Tibial nerve (tissue), 4 donors: ENCODE measurements at regions not wholly inside any gene's neighbourhood (a gene's known extent, or its start where the extent isn't known, plus 50 kb on each side); places are given as distances from the start of the nearest gene placed in this dataset.

Experiments
- DNase-seq, 2 donors: peaks; one replicate each; pipeline ENCODE4 v3.0.0-alpha.2; 2019; ENCODE audit warnings: low spot score in 2 of 2
- H3K27ac ChIP-seq, 4 donors: fragments of 200-600 bp; sonication (generic) in 3 of 4; one replicate each; pipeline ENCODE4 v1.5.1; 2017 to 2019; ENCODE audit warnings: mild to moderate bottlenecking in 1 of 4
- H3K27me3 ChIP-seq, 2 donors: fragments of 200-600 bp; sonication (generic) in 1 of 2; one replicate each; pipeline versions ENCODE4 v1.5.1 to v1.6.0; 2017 to 2019
- H3K36me3 ChIP-seq, 3 donors: fragments of 200-600 bp; sonication (generic); one replicate each; pipeline ENCODE4 v1.5.1; 2018 to 2019
- H3K4me1 ChIP-seq, 4 donors: fragments of 200-600 bp; sonication (generic) in 3 of 4; one replicate each; pipeline ENCODE4 v1.5.1; 2017 to 2019
- H3K4me3 ChIP-seq, 4 donors: fragments of 200-600 bp; sonication (generic) in 3 of 4; one replicate each; pipeline ENCODE4 v1.5.1; 2017 to 2019; ENCODE audit warnings: mild to moderate bottlenecking in 1 of 4, moderate library complexity in 1 of 4
- H3K9me3 ChIP-seq, 4 donors: fragments of 200-600 bp; sonication (generic) in 3 of 4; one replicate each; pipeline ENCODE4 v1.5.1; 2017 to 2019
- EP300 ChIP-seq, 2 donors: sonication (generic); formaldehyde crosslinking; IDR thresholded peaks; one replicate each; pipeline ENCODE4 v1.6.1; 2017; ENCODE audit warnings: antibody characterized with exemption in 2 of 2, mild to moderate bottlenecking in 1 of 2
- POLR2A ChIP-seq, 2 donors: fragments of 450-650 bp; IDR thresholded peaks; one replicate each; pipeline ENCODE4 v1.6.1; 2017; ENCODE audit warnings: antibody characterized with exemption in 2 of 2, mild to moderate bottlenecking in 2 of 2, moderate library complexity in 2 of 2
- WGBS, 2 donors: methylation state at CpG; one replicate each; pipeline ENCODE4 v1.1.5; 2018; 5-methylcytosine and 5-hydroxymethylcytosine counted together
- TF ChIP-seq, protein P1 (sequence below), 5 experiments: fragments of 200-600 bp in 3 of 5; fragments of 450-650 bp in 2 of 5; sonication (generic) in 3 of 5; IDR thresholded peaks; one replicate each; pipeline ENCODE4 v1.5.1; 2016 to 2019; ENCODE audit warnings: antibody characterized with exemption in 5 of 5, mild to moderate bottlenecking in 3 of 5, moderate library complexity in 2 of 5

DNA sequence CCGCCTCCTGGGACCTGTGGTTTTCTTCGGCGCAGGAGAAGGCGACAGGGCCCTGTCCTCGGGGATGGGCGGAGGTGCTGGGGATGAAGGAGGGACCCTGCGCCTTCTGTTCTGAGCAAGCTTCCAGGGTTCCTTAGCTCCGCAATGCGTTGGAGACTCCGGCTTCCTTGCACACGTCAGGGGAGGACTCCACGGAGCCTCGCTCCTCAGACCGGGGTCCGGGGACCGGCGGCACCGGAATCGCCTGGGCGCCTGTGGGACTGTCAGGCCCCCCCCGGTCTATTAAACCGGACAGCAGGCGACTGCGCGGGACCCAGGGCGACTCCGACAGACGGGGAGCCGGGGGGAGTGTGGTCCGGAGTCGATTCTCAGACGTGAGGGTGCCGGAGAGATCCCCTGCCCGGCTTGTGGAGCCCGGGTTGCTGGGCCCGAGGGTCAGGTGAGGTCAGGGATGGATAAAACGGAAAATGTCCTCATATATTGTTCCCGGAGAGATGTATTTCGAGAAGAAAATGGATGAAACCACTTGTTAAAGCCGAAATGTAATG is 227.4 kb downstream of the TEX29 start:
- 91 to 93% methylated on average over 39 to 40 of the region's 40 CpGs for whole genome bisulfite sequencing, 2 donors
- H3K4me3 ChIP-seq = no peak overlapping the region
- no peak for DNase-seq
- no peaks in the 10 kb centered on the region for H3K27me3 ChIP-seq
- peaks cover 0 to 27% (median 2%) of the 10 kb centered on the region in 4 donors for H3K9me3 ChIP-seq
- TF ChIP-seq POLR2A (IDR thresholded peaks at IDR 0.05) (no peak), EP300 (IDR thresholded peaks at IDR 0.05) (no peak)
- TF ChIP-seq, protein P1, sequence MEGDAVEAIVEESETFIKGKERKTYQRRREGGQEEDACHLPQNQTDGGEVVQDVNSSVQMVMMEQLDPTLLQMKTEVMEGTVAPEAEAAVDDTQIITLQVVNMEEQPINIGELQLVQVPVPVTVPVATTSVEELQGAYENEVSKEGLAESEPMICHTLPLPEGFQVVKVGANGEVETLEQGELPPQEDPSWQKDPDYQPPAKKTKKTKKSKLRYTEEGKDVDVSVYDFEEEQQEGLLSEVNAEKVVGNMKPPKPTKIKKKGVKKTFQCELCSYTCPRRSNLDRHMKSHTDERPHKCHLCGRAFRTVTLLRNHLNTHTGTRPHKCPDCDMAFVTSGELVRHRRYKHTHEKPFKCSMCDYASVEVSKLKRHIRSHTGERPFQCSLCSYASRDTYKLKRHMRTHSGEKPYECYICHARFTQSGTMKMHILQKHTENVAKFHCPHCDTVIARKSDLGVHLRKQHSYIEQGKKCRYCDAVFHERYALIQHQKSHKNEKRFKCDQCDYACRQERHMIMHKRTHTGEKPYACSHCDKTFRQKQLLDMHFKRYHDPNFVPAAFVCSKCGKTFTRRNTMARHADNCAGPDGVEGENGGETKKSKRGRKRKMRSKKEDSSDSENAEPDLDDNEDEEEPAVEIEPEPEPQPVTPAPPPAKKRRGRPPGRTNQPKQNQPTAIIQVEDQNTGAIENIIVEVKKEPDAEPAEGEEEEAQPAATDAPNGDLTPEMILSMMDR (IDR thresholded peaks at IDR 0.05) = no peak
- no peaks in the 10 kb centered on the region for H3K36me3 ChIP-seq
- H3K27ac ChIP-seq = no peak overlapping the region
- H3K4me1 ChIP-seq = no peaks in the 10 kb centered on the region

DNA sequence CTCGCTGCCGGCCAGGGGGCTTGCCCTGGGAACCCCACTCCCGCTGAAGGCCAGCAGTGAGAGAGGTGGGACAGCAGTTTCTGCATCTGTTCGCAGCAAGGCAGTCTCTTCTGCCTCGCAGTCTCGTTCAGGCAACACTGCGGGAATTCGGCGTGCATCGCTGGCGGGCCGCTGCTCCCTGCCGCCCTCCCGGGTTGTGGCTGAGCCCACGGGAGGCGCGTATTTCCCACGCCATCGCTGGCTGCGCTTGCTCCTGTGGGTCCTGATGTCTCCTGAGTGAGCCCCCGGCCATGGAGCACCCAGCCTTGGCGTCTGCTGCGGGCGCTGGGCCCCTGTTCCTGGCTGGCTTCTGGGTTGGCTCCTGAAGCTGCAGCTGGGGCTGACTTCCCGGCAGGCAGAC is 227.9 kb downstream of the TEX29 start:
- H3K4me3 ChIP-seq = no peak overlapping the region
- TF ChIP-seq EP300 (IDR thresholded peaks at IDR 0.05) (no peak), POLR2A (IDR thresholded peaks at IDR 0.05) (no peak)
- TF ChIP-seq, protein P1 (IDR thresholded peaks at IDR 0.05) = no peak
- no peak for DNase-seq

GRCh38 chr13:111548805-111549204 is 228.4 kb downstream of the TEX29 start:
- TF ChIP-seq EP300 (IDR thresholded peaks at IDR 0.05) (no peak), POLR2A (IDR thresholded peaks at IDR 0.05) (no peak)
- TF ChIP-seq, protein P1 (IDR thresholded peaks at IDR 0.05) = no peak
- no peak for DNase-seq
- WGBS, 2 donors = 88 to 91% methylated on average over 10 of the region's 10 CpGs

More for the DNA sequence above, 227.9 kb downstream of the TEX29 start:
- H3K36me3 ChIP-seq = no peaks in the 10 kb centered on the region
- H3K4me1 ChIP-seq = no peaks in the 10 kb centered on the region
- no peaks in the 10 kb centered on the region for H3K27me3 ChIP-seq
- no peak overlapping the region for H3K27ac ChIP-seq
- H3K9me3 ChIP-seq = peaks cover 0 to 27% (median 2%) of the 10 kb centered on the region in 4 donors
- 90 to 92% methylated on average over 25 of the region's 25 CpGs for WGBS, 2 donors

GRCh38 chr13:111549464-111549863 is 229.0 kb downstream of the TEX29 start:
- 30 to 32% methylated on average over 2 of the region's 2 CpGs for WGBS, 2 donors
- Histone ChIP-seq H3K27me3 (no peaks in the 10 kb centered on the region), H3K4me3 (no peak overlapping the region), H3K9me3 (peaks cover 0 to 27% (median 2%) of the 10 kb centered on the region in 4 donors), H3K4me1 (no peaks in the 10 kb centered on the region), H3K27ac (no peak overlapping the region), H3K36me3 (no peaks in the 10 kb centered on the region)
- TF ChIP-seq POLR2A (IDR thresholded peaks at IDR 0.05) (no peak), EP300 (IDR thresholded peaks at IDR 0.05) (no peak)
- TF ChIP-seq, protein P1 (IDR thresholded peaks at IDR 0.05) = no peak
- no peak for DNase-seq

More at GRCh38 chr13:111548805-111549204, 228.4 kb downstream of the TEX29 start:
- Histone ChIP-seq H3K4me3 (no peak overlapping the region), H3K4me1 (no peaks in the 10 kb centered on the region), H3K36me3 (no peaks in the 10 kb centered on the region), H3K27ac (no peak overlapping the region), H3K9me3 (peaks cover 0 to 27% (median 2%) of the 10 kb centered on the region in 4 donors), H3K27me3 (no peaks in the 10 kb centered on the region)

DNA sequence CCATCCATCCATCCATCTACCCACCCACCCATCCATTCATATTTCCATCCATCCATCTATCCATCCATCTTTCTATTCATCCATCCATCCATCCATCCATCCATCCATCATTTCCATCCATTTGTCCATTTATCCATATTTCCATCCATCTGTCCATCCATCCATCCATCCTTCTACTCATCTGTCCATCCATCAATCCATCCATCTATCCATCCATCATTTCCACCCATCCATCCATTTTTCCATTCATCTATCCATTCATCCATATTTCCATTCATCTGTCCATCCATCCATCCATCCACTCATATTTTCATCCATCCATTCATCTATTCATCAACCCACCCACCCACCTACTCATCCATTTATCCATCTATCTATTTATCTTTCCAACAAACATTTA is 229.6 kb downstream of the TEX29 start:
- no peak for DNase-seq
- peaks cover 0 to 26% (median 2%) of the 10 kb centered on the region in 4 donors for H3K9me3 ChIP-seq
- H3K36me3 ChIP-seq = no peaks in the 10 kb centered on the region
- no peak overlapping the region for H3K4me3 ChIP-seq
- H3K27me3 ChIP-seq = no peaks in the 10 kb centered on the region
- no peak overlapping the region for H3K27ac ChIP-seq
- TF ChIP-seq POLR2A (IDR thresholded peaks at IDR 0.05) (no peak), EP300 (IDR thresholded peaks at IDR 0.05) (no peak)
- TF ChIP-seq, protein P1 (IDR thresholded peaks at IDR 0.05) = no peak
- H3K4me1 ChIP-seq = no peaks in the 10 kb centered on the region
